Islet precursor cell (in vitro differentiated cells): ENCODE measurements at regions not wholly inside any gene's neighbourhood (a gene's known extent, or its start where the extent isn't known, plus 50 kb on each side); places are given as distances from the start of the nearest gene placed in this dataset.
"Not testable (repeated sequence)": the region's sequence is repeated elsewhere in the genome, so short reads cannot be mapped to it uniquely, and the experiment has no call there.

Source experiments
- DNase-seq: peaks from one replicate; pipeline ENCODE4 v3.0.0-alpha.2; 2018

DNA sequence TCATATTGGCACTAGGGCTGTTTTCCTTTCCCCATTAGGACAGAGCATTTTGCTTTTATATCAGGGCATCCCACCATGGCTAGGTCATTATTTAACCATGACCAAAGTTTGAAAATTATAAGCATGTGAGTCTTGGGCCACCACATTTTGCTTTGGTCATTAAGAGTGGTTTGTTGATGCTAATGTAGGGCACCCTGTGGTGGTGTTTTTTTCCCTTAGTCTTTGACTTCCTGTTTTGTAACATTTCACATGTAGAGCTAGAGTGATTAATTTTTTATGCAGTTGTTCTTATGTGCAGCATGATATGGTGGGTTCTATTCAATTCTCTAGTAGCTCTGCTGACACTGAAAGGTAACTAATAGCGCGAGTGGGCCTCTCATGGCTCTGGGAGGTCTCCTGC, 249.6 kb upstream of the ROBO1 start:
- no peak for DNase-seq

DNA sequence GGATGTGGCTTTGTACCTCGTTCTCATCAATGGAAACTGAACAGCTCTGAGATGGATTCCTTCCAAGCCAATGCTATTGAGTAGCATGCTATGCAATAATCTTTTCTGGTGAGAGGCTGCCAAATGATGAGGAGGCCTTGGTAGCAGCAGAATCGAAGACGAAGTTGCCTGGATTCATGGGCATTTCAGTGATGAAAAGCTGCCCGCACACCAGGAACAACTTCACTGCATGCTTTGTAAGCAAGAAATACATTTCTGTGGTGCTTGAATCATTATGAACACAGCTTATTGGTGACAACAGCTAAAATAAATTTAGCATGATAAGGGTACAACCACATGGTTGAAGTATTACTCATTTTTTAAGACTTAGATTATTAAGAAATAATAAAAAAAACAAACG, 246.8 kb upstream of the ROBO1 start:
- no peak for DNase-seq

DNA sequence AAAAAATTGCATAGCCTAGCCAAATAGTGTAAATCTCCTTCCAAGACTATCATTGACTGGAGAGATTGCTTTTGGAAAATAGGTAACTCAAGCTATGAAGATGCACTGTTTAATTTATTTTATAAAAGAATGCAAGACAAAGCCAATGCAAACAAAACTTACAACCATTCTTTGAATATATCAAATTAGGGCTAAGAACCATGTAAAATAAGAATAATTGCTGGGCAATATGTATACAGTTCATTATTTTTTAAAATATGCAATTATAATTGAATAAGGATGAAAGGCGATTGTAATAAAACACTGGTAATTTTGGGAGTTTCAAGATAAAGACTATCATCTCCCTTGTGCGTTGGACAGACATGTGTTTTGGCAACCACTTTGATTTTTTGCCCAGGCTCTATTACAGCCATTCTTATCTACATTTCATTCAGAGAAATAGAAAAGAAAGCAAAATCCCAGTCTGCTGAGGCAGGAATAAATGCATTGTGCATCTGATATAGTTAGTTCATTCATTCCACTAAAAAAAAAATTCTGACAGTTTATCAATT, 242.3 kb upstream of the ROBO1 start:
- DNase-seq: no peak

DNA sequence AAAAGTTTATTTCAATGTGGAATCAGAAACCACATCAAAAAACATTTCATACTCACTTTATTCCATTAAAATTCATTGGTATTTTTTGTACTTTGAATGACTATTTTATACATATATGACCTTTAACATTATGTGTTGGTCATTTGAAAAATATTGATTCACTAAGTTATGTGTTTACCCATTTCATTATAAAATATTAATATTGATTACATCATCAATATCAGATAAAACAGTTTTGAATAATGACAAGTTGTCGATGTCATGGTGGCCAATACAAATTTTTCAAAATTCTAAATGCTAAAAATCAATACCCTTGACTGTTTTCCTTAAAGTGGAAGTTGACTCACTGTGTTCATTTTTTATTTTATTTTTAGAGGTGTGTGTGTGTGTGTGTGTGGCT, 239.7 kb upstream of the ROBO1 start:
- DNase-seq: no peak

DNA sequence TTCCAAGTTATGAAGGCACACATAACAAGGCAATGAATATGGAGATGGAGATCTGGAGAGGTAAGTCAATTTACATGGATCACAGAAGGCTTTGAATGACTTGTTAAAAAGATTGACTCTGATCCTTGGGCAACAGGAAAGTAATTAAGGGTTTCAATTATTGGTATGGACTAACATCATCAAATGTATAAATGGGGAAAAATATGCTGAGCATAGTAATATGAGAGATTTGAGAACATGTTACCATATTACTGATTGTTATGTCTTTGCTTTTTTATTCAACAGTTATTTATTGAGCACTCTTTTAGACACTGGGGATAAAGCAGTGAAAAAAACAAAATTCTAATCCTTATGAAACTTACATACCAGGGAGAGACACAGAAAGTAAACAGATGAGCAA, 238.5 kb upstream of the ROBO1 start:
- DNase-seq: no peak

DNA sequence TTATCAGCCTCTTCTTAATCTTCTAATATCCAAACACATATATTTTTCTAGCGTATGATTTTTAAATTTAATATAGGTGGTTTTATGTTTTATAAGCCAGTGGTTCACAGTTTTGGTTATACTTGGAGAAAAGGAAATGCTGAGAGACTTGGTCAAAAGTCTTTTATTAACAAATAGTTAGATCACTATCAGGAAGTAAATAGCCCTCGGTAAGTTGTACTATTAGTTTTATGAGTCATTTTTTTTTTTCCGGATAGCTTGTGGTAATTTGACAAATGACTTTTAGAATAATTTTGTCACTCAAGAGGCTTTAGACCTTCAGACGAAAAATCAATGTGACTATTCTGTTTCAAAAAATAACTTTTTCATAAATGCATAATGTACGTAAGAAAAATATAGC, 232.2 kb upstream of the ROBO1 start:
- DNase-seq: no peak

DNA sequence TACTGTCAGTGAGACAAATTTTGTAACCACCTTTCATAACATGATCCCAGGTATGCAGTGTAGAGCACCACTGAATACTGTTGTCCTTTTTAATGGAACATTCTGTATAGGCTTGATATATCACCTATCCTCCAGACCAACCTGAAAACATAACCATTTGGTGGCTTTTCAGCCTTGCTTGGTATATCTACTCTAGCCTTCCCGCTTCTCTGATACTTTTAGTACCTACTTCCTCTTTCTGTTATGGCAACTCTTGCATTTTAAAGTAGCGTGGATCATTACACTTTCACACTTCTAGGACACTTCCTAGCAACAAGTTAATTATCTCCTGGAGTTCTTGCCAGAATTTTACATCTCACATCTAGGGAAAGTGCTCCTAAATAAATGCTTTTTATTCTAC, 226.6 kb upstream of the ROBO1 start:
- DNase-seq: no peak

DNA sequence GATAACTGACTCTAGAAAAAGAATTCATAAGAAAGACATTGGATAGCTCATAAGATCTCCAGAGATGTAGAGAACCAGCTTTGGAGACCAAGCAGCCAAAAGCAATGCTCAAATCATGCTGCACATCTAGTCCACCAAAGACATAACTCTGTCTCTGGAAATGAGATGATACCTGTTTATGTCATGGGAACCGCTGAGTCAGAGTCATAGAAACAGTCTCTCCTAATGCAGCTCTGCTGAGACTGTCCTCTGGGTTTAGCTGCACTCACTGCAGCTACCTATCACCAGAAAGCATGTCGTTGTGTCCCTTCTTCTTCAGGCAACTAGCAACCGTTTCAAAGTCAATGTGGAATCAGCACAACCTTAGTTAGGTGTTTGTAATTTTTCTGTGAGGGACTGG, 218.5 kb upstream of the ROBO1 start:
- no peak for DNase-seq

DNA sequence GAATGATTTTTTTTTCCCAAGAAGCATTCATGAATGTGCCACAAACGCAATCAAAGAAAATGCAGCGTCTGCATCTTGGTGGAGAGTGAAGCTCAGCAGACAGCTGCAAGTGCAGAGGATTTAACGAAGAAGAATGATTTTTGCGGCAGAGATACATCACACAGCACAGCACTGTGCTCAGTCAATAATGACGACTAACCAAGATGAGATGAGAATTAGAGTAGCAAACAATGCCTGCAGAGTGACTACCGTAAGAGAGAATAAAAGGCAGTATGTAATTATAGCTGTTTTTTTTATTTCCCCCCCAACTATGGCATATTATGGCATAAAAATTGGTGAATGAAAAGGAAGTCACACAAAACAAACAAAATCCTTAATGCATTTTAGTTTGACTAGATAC, 218.0 kb upstream of the ROBO1 start:
- no peak for DNase-seq

DNA sequence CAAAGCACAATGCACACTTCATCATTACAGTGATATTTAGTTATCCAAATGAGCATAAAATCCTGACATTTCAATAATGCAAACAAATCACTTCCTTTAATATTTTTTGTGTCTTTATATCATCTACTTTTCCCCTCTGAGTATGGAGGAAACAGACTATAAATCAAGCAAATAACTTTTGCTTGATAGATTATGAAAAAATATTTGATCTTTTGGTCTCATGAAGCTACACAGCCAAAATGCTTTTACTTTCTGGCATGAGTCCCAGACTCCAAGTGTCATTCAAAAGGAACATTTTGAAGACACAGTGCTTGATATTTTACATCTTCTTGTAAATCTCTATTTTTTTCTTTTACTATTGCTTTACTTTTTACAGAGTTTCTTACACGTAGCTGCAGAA, 215.3 kb upstream of the ROBO1 start:
- DNase-seq: no peak

DNA sequence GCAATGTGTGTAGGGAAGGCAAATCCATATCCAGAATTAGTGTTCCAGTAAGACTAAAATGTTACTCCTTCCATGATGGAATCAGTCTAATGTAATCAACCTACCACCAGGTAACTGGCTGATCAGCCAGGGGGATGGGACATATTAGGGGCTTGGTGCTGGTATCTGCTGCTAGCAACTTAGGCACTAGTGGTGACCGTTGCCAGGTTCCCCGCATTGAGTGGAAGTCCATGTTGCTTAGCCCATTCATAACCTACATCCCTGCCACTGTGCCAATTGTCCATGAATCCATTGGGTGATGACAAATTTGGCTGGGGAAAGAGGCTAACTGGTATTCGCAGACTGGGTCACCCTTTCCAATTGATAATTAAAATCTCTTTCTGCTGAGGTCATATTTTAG, 212.2 kb upstream of the ROBO1 start:
- no peak for DNase-seq

DNA sequence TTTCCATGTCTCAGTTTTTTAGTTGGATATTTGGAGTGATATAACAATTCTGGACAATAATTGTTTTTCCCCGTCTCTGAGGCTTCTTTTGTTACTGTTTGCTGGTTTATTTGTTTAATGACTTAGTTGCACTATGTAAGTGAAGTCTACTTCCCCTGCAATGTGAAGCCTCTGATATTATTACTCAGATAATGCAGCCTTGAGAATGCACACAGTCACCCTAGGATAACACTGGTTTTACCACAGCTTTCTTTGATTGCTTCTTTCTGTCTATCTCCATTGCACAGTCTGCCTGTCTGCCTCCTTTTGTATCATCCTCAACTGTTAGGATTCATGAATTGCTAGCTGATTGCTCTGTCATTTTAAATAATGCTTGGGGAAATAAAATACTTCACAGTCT, 208.7 kb upstream of the ROBO1 start:
- no peak for DNase-seq

DNA sequence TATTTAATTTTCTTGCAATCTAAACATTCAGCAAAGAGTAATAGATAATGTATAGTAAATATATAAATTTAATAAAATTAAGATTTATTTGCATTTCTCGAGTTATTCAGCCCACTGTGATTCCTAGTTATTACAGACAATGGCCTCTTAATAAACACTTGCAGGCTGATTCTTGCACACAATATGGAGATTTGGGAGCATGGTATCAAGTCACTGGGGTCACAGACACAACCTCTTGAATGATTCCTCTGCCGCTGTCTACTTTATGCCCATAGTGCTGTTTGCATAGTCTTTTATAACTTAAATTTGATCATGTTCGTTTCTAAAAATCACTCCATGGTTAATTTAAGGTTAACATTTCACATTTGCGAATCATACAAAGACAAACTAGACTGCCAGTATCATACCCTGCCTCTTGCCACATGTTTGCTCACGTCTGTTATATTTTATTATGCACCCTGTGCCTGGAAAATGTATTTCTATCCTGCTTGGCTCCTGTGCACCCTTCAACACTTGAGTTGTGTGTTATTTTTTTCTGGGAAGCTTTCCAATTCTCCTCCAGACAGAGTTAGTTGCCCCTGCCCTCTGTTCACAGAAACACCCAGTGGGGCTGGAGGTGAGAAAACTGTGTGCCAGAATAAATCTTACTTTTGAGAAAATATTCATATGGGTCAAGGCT, 206.3 kb upstream of the ROBO1 start:
- DNase-seq: no peak

DNA sequence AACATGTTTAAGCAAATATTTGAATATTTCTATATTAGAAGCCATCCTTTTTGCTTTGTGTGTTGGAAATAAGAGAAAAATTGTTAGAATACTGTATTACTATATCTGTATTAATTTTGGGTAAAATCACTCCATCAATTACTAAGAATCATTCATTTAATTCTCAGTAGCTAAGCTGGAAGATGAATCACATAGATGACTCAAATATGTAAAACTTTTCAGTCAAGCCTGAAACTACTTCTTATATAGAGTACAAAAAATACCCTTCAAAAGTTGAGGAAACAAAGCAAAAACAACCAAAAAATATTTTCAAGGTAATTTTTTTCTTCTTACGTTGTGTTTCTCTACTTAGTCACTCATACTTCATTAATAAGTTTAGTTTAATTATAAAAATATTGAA, 205.7 kb upstream of the ROBO1 start:
- DNase-seq: no peak

DNA sequence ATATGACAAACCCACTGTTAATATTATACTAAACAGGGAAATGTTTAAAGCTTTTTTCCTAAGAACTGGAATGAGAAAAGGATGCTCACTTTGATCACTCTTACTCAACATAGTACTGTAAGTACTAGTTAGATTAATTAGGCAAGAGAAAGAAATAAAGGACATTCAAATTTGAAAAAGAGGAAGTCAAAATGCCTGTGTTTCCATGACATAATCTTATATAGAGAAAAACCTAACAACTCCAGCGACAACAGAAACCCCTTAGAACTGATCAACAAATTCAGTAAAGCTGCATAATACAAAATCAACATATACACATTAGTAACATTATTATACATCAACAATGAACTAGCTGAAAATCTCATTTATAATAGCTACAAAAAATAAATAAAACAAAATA, 200.6 kb upstream of the ROBO1 start:
- DNase-seq: no peak

DNA sequence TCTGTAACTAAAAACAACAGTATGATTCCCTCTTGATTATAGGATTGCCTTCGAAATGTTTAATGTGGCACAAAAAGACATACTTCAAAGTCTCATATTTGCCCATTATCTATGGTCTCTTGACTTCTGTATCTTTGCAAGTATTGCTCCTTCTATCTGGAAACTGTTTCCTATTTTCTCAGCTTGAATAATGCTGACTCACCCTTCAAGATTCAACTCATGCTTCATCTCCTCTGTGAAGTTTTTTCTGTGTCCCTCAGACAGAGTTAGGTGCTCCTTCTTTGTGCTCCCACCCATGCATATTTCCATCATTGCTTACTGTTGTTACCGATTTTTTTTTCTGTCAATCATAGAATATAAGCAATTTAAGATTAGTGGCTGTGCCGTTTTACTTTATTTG, 192.8 kb upstream of the ROBO1 start:
- no peak for DNase-seq

DNA sequence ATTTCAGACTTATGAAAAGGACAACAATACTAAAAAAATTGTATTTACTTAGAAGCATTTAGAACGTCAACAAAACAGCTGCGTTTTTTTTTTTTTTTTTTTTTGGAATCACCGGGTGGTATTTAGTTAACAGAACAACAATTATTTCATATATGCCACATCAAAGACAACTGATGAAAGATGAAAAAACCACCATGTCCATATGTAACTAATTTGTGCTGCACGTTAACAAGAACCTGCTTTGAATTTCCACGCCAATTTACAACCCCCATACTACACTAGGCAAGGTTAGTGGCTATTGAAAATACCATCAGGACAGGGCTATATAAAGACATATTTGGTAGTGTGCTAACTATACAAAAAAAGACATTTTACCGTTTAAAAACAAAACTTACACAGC, 189.3 kb upstream of the ROBO1 start:
- DNase-seq: no peak

DNA sequence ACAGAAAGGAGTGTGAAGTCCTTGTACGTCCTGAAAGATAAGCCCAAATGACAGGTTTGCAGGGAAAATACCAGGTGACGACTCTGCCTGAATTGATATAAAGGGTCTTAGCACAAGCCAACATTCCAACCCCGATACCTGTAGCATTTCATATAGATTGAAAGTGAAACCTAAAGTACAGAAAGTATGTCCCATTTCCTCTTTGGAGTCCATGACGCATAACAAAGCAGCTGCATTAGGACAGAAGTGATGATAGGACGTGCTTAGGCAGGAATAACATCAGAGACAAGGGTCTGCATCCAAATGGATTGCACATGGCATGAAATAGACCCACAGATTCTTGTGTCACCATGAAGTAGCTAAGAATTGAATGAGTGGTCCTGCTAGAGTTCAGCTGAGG, 187.0 kb upstream of the ROBO1 start:
- DNase-seq: no peak

DNA sequence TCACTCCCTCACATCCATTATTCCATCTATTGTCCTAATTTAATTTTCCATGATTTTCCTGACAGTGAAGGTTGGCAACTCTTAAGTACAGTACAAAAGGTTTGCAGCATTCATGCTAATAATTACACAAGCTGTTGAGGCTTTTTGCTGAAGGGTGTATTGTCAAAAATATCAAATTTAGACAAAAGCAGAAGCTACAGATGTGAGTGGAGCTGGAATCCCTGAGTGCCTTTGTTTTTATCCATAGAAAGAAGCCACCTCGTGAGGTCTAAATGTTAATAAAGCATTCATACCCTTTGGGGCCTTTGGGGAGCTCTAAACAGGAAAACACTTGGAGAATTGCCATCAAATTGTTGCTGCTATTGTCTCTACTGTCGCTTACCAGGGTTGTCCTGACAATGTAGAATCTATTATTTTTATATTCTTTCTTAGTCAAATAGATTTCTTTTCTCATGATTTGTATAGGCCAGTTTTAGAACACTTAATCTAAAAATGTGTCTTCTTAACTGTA, 185.8 kb upstream of the ROBO1 start:
- no peak for DNase-seq

DNA sequence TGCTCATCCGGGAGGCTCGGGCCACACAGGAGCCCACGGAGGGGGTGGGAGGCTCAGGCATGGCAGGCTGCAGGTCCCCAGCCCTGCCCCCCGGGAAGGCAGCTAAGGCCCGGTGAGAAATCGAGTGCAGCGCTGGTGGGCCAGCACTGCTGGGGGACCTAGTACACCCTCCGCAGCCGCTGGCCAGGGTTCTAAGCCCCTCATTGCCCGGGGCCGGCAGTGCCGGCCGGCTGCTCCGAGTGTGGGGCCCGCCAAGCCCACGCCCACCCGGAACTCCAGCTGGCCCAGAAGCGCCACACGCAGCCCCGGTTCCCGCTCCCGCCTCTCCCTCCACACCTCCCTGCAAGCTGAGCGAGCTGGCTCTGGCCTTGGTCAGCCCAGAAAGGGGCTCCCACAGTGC, 183.6 kb upstream of the ROBO1 start:
- not testable (repeated sequence) for DNase-seq

DNA sequence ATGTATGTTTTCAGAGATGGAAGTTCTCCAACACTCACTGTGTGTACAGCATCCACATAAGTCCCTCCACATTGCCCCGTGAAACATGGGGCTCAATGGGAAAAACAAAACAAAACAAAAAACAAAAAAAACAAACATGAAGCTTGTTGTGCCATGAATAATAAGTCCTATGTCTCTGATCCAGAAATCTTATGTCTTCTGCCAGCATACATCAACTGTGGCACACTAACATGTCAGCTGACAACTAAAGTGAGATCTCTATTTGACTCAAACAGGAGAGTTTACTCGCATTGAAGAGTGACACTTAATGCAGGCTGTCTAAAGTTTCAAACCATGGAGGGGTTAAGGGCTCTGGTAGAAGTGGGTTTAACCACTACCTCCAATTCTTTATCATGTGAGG, 180.2 kb upstream of the ROBO1 start:
- DNase-seq: no peak

DNA sequence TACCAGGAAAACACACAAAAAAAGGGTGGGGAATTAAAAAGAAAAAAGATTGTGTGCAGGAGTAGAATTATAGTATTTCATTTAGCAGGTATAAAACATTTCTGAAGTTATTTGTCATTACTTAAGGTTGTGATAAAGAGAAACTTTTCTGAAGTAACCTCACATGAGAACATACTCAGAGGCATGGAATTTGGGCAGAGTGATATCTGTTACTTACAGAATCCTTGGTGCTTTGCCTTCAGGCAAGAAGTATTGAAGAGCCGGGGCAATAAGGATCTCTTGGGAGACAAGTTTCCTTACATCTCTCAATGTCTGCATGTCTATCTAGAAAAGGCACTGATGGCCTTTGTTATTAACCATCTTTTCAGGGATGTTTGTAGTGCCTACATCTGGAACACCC, 179.7 kb upstream of the ROBO1 start:
- DNase-seq: no peak

DNA sequence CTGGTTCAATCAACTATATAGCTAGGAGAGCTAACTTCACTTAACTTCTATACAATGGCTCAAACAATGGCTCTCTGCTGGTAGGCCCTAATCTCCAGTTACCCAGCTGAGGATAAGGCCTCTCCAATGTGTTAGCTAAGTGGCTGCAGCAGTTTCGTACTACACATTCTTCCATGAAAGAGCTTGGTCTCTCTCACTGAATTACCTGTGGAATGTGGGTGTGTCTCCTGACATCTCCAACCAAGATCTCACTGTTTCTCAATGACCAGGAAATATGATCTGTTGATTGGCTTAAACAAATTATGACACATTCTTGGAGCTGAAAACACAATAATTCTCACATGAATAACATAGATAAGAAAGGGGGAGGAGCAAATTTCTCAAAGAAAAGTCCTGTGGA, 169.8 kb upstream of the ROBO1 start:
- DNase-seq: no peak

DNA sequence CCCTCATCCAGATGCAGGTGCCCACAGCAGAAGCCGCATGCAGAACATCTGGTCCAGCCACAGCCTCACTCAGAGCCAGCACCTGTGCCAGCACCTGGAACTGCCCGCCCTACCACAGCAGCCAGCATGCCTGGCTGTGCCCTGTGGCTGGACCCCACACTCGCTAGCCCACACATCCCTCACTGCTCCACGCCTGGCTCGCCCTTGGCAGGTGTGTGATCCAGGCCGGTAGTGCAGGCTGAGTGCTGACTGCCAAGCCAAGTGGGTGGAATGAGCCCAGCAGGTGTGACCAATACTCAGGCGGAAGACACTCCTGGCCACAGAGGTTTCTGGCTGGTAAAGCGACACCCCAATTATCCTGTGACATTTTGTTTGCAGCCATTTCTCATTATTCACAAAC, 162.4 kb upstream of the ROBO1 start:
- DNase-seq: no peak

DNA sequence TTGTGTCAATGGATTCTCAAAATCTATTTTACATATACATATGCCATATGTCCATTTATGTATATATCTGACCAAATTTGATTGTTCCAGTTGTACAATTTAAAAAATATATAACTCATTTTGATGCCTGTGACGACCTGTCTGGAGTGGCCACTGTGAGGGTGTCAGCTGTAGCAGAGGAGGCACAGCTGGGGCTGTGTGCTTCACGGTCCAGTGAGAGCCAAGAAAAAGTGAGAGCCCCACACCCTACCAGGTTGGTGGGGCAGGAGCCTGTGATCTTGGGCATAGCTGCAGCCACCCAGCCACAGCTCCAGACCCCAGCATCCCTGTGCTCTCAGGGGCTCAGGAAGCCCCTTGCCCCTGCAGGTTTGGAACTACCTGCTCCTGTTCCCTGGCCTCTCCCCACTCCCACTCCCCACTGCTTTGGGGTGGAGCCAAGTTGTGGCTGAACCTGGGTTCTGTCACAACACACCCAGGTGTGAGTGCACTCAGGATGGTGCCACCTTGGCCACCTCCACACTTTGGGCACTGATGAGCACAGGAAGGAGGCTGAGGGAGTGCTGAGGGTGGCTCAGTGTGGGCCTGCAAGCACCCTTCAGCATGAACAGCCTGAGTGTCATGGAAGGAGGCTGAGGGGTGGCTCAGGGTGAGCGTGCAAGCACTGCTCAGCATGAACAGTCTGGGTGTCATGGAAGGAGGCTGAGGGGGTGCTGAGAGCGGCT, 161.1 kb upstream of the ROBO1 start:
- DNase-seq: no peak
